ENCODE measurements at regions not wholly inside any gene's neighbourhood (a gene's known extent, or its start where the extent isn't known, plus 50 kb on each side); places are given as distances from the start of the nearest gene placed in this dataset.

DNA sequence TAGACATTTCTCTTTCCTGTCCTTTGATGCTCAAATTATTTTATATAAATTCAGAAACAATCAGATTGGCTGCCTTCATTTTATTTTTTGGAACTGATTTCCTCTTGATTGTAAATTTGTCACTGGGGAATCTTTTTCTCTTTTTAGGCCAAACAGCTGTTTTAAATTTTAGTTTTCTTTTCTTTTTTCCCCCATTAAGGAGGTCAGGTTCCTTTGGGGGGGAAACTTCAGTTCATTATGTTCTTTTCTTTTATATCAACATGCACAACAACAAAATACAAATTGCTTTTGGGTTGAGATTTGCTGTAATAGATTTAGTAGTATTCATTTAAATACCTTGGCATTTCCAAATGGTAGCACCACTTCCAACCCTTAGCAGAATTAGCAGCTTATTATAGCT lies 264.8 kb upstream of the SPRY2 start:
- H3K4me1 ChIP-seq (ENCODE audit: control insufficient read depth, insufficient read depth, low read length): no peaks in the 10 kb centered on the region
- H3K27ac ChIP-seq (ENCODE audit: low read length): no peak overlapping the region
- no peaks in the 10 kb centered on the region for H3K36me3 ChIP-seq (ENCODE audit: control insufficient read depth in 2 of 2, insufficient read depth in 2 of 2, low read length in 2 of 2)
- H3K9ac ChIP-seq (ENCODE audit: low read length in 2 of 2): no peak overlapping the region
- no peaks in the 10 kb centered on the region for H3K27me3 ChIP-seq (ENCODE audit: control insufficient read depth in 1 of 2, insufficient read depth in 2 of 2, low read length in 2 of 2)
- no peak overlapping the region for H3K4me3 ChIP-seq (ENCODE audit: low read length in 2 of 2)
- H3K9me3 ChIP-seq (ENCODE audit: control insufficient read depth in 2 of 2, low read length in 2 of 2): no peaks in the 10 kb centered on the region

DNA sequence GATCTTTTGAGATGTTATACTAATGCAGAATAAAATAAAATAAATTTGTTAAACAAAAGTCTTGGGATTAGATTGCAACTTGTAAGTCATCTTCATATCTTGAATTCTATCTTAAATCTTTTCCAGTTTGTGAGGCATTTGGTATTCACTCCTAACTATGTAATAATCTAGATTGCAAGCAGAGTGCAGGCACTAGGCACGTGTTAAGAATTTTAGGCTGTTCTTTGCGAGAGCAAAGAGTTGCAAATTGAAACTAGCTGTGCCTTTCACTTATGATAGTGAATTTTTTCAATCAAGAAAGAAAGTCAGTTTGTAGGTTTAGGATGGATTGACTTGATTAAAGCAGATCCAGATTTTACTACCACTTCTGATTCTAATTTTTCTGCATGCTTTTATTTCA lies 264.1 kb upstream of the SPRY2 start:
- H3K4me3 ChIP-seq (ENCODE audit: low read length in 2 of 2): no peak overlapping the region
- no peaks in the 10 kb centered on the region for H3K9me3 ChIP-seq (ENCODE audit: control insufficient read depth in 2 of 2, low read length in 2 of 2)
- no peaks in the 10 kb centered on the region for H3K27me3 ChIP-seq (ENCODE audit: control insufficient read depth in 1 of 2, insufficient read depth in 2 of 2, low read length in 2 of 2)
- no peaks in the 10 kb centered on the region for H3K4me1 ChIP-seq (ENCODE audit: control insufficient read depth, insufficient read depth, low read length)
- H3K9ac ChIP-seq (ENCODE audit: low read length in 2 of 2): no peak overlapping the region
- no peaks in the 10 kb centered on the region for H3K36me3 ChIP-seq (ENCODE audit: control insufficient read depth in 2 of 2, insufficient read depth in 2 of 2, low read length in 2 of 2)
- H3K27ac ChIP-seq (ENCODE audit: low read length): no peak overlapping the region

DNA sequence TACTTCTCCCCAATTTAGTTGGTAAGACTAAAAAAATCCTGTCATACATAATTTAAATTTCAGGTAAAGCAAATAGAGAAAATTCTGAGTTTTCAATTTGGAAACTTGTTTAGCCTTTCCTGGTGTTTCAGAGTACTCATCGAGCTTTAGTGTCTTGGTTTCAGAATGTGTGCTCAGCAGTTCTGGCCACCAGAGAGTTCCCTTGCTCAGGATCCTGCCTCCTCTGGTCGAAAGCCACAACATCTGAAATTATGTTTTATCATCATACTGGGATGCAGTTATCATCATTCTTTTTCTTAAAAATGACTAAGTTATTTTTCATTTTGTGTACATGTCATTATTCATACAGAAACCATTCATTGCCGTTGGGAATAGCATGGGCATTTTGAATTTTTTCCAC lies 263.2 kb upstream of the SPRY2 start:
- Histone ChIP-seq H3K27me3 (ENCODE audit: control insufficient read depth in 1 of 2, insufficient read depth in 2 of 2, low read length in 2 of 2) (no peaks in the 10 kb centered on the region), H3K4me3 (ENCODE audit: low read length in 2 of 2) (no peak overlapping the region), H3K9me3 (ENCODE audit: control insufficient read depth in 2 of 2, low read length in 2 of 2) (no peaks in the 10 kb centered on the region), H3K9ac (ENCODE audit: low read length in 2 of 2) (no peak overlapping the region), H3K36me3 (ENCODE audit: control insufficient read depth in 2 of 2, insufficient read depth in 2 of 2, low read length in 2 of 2) (no peaks in the 10 kb centered on the region), H3K4me1 (ENCODE audit: control insufficient read depth, insufficient read depth, low read length) (no peaks in the 10 kb centered on the region), H3K27ac (ENCODE audit: low read length) (no peak overlapping the region)

DNA sequence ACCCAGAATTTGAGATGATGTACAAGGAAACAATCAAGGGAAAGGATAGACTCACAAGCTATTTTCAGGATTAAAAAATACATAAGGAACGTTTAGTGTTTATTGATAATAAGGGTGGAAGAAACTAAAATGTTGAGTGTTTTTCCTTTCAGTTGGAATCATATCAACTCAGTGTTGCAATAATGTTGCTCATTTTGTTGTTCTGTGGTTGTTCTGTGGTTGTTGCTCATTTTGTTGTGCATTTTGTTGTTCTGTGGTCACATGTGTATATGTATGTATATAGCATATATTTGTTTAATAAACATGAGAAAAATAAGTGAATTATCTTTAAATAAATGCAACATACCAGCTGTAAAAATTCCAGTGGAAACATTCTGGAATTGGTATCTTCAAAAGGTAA lies 262.4 kb upstream of the SPRY2 start:
- no peak overlapping the region for H3K4me3 ChIP-seq (ENCODE audit: low read length in 2 of 2)
- no peak overlapping the region for H3K27ac ChIP-seq (ENCODE audit: low read length)

DNA sequence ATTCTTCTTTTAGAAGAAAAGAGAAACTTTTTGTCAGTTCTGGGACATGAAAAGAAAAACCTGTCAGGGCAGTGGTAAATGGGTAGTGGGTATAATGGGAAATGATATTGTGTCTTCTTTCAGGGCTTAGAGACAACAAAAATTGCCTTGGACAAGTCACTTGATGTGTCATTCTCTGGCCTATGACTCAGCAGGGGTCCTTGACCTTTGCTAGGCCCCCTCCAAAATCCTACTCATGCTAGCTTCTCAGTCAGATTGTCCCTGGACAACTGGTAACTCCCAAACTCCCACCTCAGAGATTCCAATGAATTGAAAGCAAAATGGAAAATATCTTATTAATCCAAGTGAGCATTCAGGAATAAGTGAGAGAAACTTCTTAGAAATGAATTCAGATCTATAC lies 258.8 kb upstream of the SPRY2 start:
- no peaks in the 10 kb centered on the region for H3K27me3 ChIP-seq (ENCODE audit: control insufficient read depth in 1 of 2, insufficient read depth in 2 of 2, low read length in 2 of 2)
- H3K4me1 ChIP-seq (ENCODE audit: control insufficient read depth, insufficient read depth, low read length): no peaks in the 10 kb centered on the region
- no peak overlapping the region for H3K4me3 ChIP-seq (ENCODE audit: low read length in 2 of 2)
- no peaks in the 10 kb centered on the region for H3K9me3 ChIP-seq (ENCODE audit: control insufficient read depth in 2 of 2, low read length in 2 of 2)
- no peaks in the 10 kb centered on the region for H3K36me3 ChIP-seq (ENCODE audit: control insufficient read depth in 2 of 2, insufficient read depth in 2 of 2, low read length in 2 of 2)
- no peak overlapping the region for H3K27ac ChIP-seq (ENCODE audit: low read length)
- H3K9ac ChIP-seq (ENCODE audit: low read length in 2 of 2): no peak overlapping the region

More for the DNA sequence above, 262.4 kb upstream of the SPRY2 start:
- Histone ChIP-seq H3K9me3 (ENCODE audit: control insufficient read depth in 2 of 2, low read length in 2 of 2) (no peaks in the 10 kb centered on the region), H3K9ac (ENCODE audit: low read length in 2 of 2) (no peak overlapping the region), H3K36me3 (ENCODE audit: control insufficient read depth in 2 of 2, insufficient read depth in 2 of 2, low read length in 2 of 2) (no peaks in the 10 kb centered on the region), H3K27me3 (ENCODE audit: control insufficient read depth in 1 of 2, insufficient read depth in 2 of 2, low read length in 2 of 2) (no peaks in the 10 kb centered on the region), H3K4me1 (ENCODE audit: control insufficient read depth, insufficient read depth, low read length) (no peaks in the 10 kb centered on the region)

DNA sequence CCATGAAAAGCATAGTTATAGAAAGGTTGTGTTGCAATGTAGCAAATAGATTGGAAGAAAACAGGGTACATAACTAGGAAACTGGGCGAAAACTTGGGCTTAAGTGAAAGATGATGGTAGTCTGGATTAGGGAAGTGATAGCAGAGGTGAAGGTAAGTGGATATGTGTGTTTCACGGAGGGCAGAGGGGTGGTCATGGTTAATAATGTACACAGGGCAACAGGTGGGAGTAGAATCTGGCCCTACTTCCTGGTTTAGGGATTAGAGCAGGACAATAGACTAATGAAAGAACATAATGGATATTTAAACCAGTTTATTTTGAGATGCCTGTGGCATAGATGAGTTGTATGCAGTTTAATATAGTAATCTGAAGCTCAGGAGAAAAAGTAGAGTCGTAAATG lies 257.3 kb upstream of the SPRY2 start:
- Histone ChIP-seq H3K4me1 (ENCODE audit: control insufficient read depth, insufficient read depth, low read length) (no peaks in the 10 kb centered on the region), H3K9ac (ENCODE audit: low read length in 2 of 2) (no peak overlapping the region), H3K27ac (ENCODE audit: low read length) (no peak overlapping the region), H3K9me3 (ENCODE audit: control insufficient read depth in 2 of 2, low read length in 2 of 2) (no peaks in the 10 kb centered on the region), H3K27me3 (ENCODE audit: control insufficient read depth in 1 of 2, insufficient read depth in 2 of 2, low read length in 2 of 2) (no peaks in the 10 kb centered on the region), H3K36me3 (ENCODE audit: control insufficient read depth in 2 of 2, insufficient read depth in 2 of 2, low read length in 2 of 2) (no peaks in the 10 kb centered on the region), H3K4me3 (ENCODE audit: low read length in 2 of 2) (no peak overlapping the region)

DNA sequence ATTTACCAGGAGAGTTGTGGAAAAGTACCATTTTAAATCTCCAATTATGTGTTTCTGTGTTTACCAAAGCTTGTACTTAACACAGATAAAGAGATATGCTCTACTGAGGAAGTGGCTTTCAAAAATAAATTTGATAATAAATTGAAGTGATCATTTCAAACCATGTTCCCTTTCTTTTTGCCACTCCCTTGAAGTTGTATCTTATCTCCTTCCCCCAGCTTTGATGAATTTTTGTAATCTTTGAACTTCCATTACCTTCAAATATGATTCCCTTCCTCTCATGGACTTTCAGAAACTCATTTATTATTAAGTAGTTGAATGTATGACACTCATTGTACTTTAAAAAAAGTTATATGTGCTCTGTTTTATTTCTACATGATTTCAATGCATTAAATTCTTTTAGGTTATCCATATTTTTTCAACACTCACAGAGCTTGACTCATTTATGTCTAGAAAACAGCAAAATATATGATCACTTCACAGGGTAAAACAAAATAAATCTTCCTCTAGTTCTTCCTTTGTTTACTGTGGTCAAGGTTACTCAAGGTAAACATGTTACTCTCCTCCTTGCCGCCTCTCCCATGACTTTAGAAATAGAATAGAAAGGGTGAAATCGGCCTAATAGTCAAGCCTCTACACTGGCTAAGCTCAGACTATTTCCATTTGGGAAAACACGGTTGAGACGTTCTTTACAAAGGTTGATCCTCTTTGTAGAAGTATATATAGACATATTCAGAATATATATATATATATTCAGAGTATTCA lies 251.2 kb upstream of the SPRY2 start:
- no peak overlapping the region for H3K9ac ChIP-seq (ENCODE audit: low read length in 2 of 2)
- H3K9me3 ChIP-seq (ENCODE audit: control insufficient read depth in 2 of 2, low read length in 2 of 2): no peaks in the 10 kb centered on the region
- no peaks in the 10 kb centered on the region for H3K36me3 ChIP-seq (ENCODE audit: control insufficient read depth in 2 of 2, insufficient read depth in 2 of 2, low read length in 2 of 2)
- no peaks in the 10 kb centered on the region for H3K27me3 ChIP-seq (ENCODE audit: control insufficient read depth in 1 of 2, insufficient read depth in 2 of 2, low read length in 2 of 2)
- H3K4me1 ChIP-seq (ENCODE audit: control insufficient read depth, insufficient read depth, low read length): no peaks in the 10 kb centered on the region
- H3K4me3 ChIP-seq (ENCODE audit: low read length in 2 of 2): no peak overlapping the region
- no peak overlapping the region for H3K27ac ChIP-seq (ENCODE audit: low read length)

DNA sequence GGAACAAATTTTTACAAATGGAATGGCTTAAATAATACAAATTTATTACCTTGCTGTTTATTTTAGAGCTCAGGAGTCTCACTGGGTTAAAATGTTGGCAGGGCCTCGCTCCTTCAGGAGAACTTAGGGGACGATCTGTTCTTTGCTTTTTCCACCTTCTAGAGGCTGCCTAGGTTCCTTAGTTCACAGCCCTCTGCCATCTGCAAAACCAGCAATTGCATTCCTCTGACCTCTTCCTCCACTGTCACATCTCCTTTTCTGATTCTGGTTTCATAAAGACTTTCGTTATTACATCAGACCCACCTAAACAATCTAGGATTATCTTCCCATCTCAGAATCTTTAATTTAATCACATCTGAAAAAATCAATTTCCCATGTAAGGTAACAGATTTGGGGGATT lies 249.6 kb upstream of the SPRY2 start:
- no peak overlapping the region for H3K27ac ChIP-seq (ENCODE audit: low read length)
- H3K9ac ChIP-seq (ENCODE audit: low read length in 2 of 2): no peak overlapping the region
- no peak overlapping the region for H3K4me3 ChIP-seq (ENCODE audit: low read length in 2 of 2)
- H3K27me3 ChIP-seq (ENCODE audit: control insufficient read depth in 1 of 2, insufficient read depth in 2 of 2, low read length in 2 of 2): no peaks in the 10 kb centered on the region
- H3K36me3 ChIP-seq (ENCODE audit: control insufficient read depth in 2 of 2, insufficient read depth in 2 of 2, low read length in 2 of 2): no peaks in the 10 kb centered on the region
- H3K9me3 ChIP-seq (ENCODE audit: control insufficient read depth in 2 of 2, low read length in 2 of 2): no peaks in the 10 kb centered on the region
- H3K4me1 ChIP-seq (ENCODE audit: control insufficient read depth, insufficient read depth, low read length): no peaks in the 10 kb centered on the region

DNA sequence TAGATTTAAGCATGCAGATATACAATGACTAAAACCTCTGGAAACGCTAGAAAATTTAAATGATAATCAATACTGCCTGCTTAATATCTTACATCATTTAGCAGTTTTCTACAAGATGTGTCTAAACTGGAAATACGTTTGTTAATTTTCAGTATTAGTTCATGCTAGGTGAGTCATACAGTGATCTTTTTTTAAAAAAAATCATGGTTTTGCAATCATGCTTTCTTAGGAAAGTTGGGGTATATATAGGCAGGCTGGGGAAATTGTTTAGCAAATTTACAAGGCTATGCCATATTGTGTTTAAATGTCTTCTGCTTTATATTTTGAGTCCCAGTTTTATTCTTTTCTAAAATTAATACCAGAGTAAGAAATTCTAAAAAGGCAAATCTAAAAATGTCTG lies 245.4 kb upstream of the SPRY2 start:
- no peak overlapping the region for H3K9ac ChIP-seq (ENCODE audit: low read length in 2 of 2)
- H3K4me1 ChIP-seq (ENCODE audit: control insufficient read depth, insufficient read depth, low read length): no peaks in the 10 kb centered on the region
- no peaks in the 10 kb centered on the region for H3K9me3 ChIP-seq (ENCODE audit: control insufficient read depth in 2 of 2, low read length in 2 of 2)
- H3K27ac ChIP-seq (ENCODE audit: low read length): no peak overlapping the region
- H3K4me3 ChIP-seq (ENCODE audit: low read length in 2 of 2): no peak overlapping the region
- no peaks in the 10 kb centered on the region for H3K27me3 ChIP-seq (ENCODE audit: control insufficient read depth in 1 of 2, insufficient read depth in 2 of 2, low read length in 2 of 2)
- no peaks in the 10 kb centered on the region for H3K36me3 ChIP-seq (ENCODE audit: control insufficient read depth in 2 of 2, insufficient read depth in 2 of 2, low read length in 2 of 2)

DNA sequence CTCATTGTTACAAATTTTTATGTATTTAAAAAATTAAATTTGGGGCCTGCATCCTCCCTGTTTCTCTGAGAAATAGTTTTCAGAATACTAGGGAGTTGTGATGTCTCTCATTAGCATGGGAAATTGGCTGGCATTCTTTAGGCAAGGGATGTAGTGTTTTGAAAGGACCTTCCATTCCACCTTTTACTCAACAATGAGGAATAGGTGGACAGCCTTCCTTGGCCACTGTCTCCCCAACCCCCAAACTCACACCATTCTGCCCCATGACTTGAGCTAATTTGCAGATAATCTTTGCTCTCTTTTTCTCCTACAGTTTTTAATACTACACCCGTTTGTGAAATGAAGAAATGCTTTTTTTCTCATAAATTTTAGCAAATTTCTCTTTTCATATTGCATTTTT lies 244.6 kb upstream of the SPRY2 start:
- no peak overlapping the region for H3K4me3 ChIP-seq (ENCODE audit: low read length in 2 of 2)
- no peak overlapping the region for H3K9ac ChIP-seq (ENCODE audit: low read length in 2 of 2)
- H3K36me3 ChIP-seq (ENCODE audit: control insufficient read depth in 2 of 2, insufficient read depth in 2 of 2, low read length in 2 of 2): no peaks in the 10 kb centered on the region
- H3K9me3 ChIP-seq (ENCODE audit: control insufficient read depth in 2 of 2, low read length in 2 of 2): no peaks in the 10 kb centered on the region
- no peaks in the 10 kb centered on the region for H3K27me3 ChIP-seq (ENCODE audit: control insufficient read depth in 1 of 2, insufficient read depth in 2 of 2, low read length in 2 of 2)
- no peaks in the 10 kb centered on the region for H3K4me1 ChIP-seq (ENCODE audit: control insufficient read depth, insufficient read depth, low read length)
- H3K27ac ChIP-seq (ENCODE audit: low read length): no peak overlapping the region

DNA sequence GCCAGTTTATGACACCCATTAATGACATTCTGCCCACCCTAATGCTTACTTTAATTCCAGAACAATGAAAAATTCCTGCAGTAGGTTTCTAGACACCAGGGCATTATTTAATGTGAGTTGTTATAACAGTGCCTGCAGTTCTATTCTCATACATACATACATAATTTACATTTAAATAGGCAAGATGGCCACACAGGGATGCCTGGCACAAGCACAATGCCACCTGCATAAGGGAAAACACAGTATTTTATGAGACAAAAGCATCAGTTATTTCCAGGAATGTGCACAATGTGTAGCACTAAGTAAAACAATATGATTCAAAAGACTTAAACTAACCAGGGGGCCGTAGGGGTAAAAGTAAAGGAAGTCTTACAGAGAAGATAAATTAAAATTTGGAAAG lies 243.9 kb upstream of the SPRY2 start:
- no peaks in the 10 kb centered on the region for H3K9me3 ChIP-seq (ENCODE audit: control insufficient read depth in 2 of 2, low read length in 2 of 2)
- H3K4me1 ChIP-seq (ENCODE audit: control insufficient read depth, insufficient read depth, low read length): no peaks in the 10 kb centered on the region
- no peaks in the 10 kb centered on the region for H3K36me3 ChIP-seq (ENCODE audit: control insufficient read depth in 2 of 2, insufficient read depth in 2 of 2, low read length in 2 of 2)
- no peak overlapping the region for H3K9ac ChIP-seq (ENCODE audit: low read length in 2 of 2)
- no peak overlapping the region for H3K27ac ChIP-seq (ENCODE audit: low read length)
- H3K4me3 ChIP-seq (ENCODE audit: low read length in 2 of 2): no peak overlapping the region
- no peaks in the 10 kb centered on the region for H3K27me3 ChIP-seq (ENCODE audit: control insufficient read depth in 1 of 2, insufficient read depth in 2 of 2, low read length in 2 of 2)

Data from stomach smooth muscle (tissue), 2 donors.